COLO668 (cell line): ENCODE measurements at regions not wholly inside any gene's neighbourhood (a gene's known extent, or its start where the extent isn't known, plus 50 kb on each side); places are given as distances from the start of the nearest gene placed in this dataset.

Source experiments
- DNase-seq: peaks from one replicate; lab custom pipeline; 2025; ENCODE audit not compliant: unreplicated experiment; lab: John Stamatoyannopoulos, UW

GRCh38 chr2:30046979-30047378 is 99.8 kb upstream of the YPEL5 start:
- no peak for DNase-seq

- DNase-seq: no peak
Measured at GRCh38 chr2:30048636-30049175, 98.1 kb upstream of the YPEL5 start.

GRCh38 chr2:30055548-30055947 is 91.3 kb upstream of the YPEL5 start:
- DNase-seq: no peak

- DNase-seq: no peak
Measured at GRCh38 chr2:30060562-30060961, 86.2 kb upstream of the YPEL5 start.

- no peak for DNase-seq
Measured at GRCh38 chr2:30068067-30068466, 78.7 kb upstream of the YPEL5 start.

- DNase-seq: peak; percentile 62
Measured at GRCh38 chr2:30072250-30072842, 74.5 kb upstream of the YPEL5 start.

- DNase-seq: no peak
Measured at GRCh38 chr2:30073523-30073922, 73.3 kb upstream of the YPEL5 start.

GRCh38 chr2:30074023-30074422 is 72.8 kb upstream of the YPEL5 start:
- DNase-seq: no peak

- no peak for DNase-seq
Measured at GRCh38 chr2:30078521-30078920, 68.3 kb upstream of the YPEL5 start.

GRCh38 chr2:30084915-30085314 is 61.9 kb upstream of the YPEL5 start:
- DNase-seq: no peak

- DNase-seq: no peak
Measured at GRCh38 chr2:30089171-30089570, 57.6 kb upstream of the YPEL5 start.

- DNase-seq: no peak
Measured at GRCh38 chr2:30095402-30095801, 51.4 kb upstream of the YPEL5 start.

- no peak for DNase-seq
Measured at GRCh38 chr2:30096451-30096850, 50.4 kb upstream of the YPEL5 start.
